ENCODE measurements at regions not wholly inside any gene's neighbourhood (a gene's known extent, or its start where the extent isn't known, plus 50 kb on each side); places are given as distances from the start of the nearest gene placed in this dataset.
"Not testable (repeated sequence)": the region's sequence is repeated elsewhere in the genome, so short reads cannot be mapped to it uniquely, and the experiment has no call there.

DNA sequence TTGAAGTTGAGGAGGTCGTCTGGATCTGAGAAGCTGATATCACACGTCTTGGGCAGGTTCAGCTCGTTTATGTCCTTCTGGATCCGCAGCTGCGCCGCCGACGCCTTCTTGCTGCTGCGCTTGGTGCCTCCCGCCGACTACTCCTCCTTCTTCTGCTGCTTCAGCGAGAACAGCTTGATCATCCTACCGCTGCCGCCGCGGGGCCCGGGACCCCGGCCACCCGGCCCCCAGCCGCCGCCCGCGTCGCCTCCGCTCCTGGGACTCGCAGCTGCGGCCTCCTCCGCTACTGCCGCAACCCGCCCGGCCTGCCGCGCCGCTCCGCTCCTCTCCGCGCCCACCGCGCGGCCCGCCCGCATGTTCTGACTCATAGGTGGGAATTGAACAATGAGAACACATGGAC is 1710.6 kb downstream of the TP53TG3F start:
- not testable (repeated sequence) for DNase-seq (ENCODE audit: low read depth in 2 of 3, low spot score in 1 of 3)

DNA sequence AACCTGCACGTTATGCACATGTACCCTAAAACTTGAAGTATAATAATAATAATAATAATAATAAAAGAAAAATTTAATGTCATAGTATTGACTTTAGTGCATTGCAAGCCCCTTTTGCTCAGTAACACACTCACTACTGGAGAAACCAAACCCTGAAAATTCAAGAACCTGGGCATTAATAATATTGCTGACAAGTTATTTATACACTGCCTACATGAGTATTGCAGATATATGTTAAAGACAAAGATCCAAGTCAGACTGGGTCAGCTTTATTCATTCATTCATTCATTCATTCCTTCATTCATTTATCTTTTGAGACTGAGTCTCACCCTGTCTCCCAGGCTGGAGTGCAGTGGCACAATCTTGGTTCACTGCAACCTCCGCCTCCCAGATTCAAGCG is 1711.2 kb downstream of the TP53TG3F start:
- no peak for DNase-seq (ENCODE audit: low read depth in 2 of 3, low spot score in 1 of 3)

DNA sequence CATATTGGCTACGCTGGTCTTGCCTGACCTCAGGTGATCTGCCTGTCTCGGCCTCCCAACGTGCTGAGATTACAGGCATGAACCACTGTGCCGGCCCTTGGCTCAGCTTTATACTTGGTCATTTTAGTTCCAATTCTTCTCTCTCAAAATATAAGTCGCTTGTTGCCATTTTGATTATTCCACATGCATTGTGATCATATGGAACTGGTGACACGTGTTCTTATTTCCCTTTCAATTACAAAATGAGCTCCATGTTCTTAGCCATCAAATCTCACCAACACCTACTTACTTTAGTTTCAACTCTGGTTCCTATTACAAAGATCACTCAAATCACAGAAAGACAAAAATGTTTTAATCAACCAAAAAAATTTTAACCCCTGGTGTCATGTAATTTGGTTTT is 1711.7 kb downstream of the TP53TG3F start:
- no peak for DNase-seq (ENCODE audit: low read depth in 2 of 3, low spot score in 1 of 3)

DNA sequence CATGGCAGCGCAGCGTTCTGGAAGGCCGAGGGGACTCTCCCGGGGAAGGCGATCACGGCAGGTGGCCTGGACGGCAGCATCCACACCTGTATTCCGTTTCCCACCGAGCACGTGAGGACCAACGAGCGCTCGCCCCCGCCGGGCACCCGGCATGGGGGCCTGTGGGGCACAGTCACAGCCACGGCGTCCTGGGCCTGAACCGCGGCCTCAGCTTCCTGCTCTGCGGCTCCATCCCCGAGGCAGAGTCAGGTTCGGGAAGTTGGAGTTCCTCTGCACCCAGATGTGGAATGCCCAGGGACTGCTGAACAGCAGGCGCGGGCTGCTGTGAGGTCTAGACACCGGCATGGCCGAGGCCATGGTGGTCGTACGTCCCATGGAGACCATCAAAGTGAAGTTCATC is 1713.9 kb downstream of the TP53TG3F start:
- no peak for DNase-seq (ENCODE audit: low read depth in 2 of 3, low spot score in 1 of 3)

DNA sequence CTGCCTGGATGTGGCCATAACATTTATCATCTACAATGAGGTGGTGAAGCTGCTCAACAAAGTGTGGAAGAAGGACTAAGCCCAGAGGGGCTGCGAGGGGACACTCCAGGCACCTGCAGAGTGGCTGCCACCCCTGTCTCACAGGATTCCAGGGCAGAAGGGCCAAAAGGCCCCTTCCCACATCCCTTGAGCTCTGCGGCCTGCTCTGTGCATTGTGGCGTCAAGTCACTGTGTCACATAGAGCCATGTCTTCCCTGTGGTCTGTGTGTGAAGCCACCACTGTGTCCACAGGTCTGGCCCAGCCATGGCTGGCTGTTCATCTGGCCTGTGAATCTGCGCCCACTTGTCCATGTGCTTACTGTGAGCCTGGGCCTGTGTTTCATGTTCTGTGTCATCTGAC is 1714.6 kb downstream of the TP53TG3F start:
- no peak for DNase-seq (ENCODE audit: low read depth in 2 of 3, low spot score in 1 of 3)

DNA sequence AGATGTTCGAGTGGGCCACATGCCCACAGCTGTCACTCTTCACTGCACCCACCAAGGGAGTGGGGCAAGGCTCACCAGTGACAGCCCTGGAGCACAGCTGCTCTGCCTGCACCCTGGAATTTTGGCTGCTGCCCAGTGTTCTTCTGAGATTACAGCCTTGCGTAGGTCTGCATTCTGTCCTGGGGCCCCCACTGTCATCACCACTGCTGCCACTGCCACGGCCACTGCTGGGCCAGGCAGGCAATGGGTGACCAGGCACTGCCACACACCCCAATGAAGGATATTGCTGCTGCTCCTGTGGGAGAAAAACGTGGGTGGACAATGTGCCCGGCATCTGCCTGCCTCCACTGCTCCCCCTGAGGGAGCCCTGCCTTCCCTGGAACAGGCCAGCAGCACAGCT is 1717.0 kb downstream of the TP53TG3F start:
- no peak for DNase-seq (ENCODE audit: low read depth in 2 of 3, low spot score in 1 of 3)

DNA sequence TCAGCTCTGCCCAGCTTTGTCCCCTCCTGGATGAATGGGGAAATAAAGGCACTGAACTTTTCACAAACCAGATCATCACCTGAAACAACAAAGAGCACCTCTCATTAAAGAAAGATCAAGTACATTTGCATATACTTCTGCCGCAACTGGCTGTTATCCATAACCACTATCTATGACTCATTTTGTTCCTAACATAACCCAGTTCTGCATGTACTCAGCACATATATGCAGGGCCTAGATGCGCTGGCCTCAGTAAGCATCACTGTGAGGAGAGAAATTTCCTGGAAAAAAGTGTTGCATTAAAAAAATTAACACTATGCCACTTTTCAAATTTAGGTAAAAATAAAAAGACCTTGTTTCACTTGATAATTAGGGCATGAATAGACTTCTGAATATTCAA is 1718.4 kb downstream of the TP53TG3F start:
- no peak for DNase-seq (ENCODE audit: low read depth in 2 of 3, low spot score in 1 of 3)

DNA sequence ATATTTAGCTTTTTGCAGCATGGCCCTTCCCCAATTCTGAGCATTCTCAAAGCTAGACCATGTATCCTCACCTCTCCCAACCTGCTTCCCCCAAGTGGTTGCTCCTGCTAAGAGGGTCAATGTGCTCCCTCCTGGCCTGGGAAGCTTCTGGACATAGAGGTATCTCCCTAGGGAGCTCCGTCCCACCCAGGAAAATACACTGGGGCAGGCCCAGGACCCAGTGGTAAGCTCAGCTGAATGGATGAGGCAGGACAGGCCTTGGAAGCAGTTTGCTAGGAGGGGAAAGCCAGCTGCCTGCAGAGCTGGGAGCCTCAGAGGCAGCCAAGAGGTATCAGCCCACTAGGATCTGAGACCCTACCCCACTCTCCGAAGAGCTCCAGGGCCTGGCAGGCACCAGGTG is 1721.6 kb downstream of the TP53TG3F start:
- DNase-seq (ENCODE audit: low read depth in 2 of 3, low spot score in 1 of 3) = no peak

DNA sequence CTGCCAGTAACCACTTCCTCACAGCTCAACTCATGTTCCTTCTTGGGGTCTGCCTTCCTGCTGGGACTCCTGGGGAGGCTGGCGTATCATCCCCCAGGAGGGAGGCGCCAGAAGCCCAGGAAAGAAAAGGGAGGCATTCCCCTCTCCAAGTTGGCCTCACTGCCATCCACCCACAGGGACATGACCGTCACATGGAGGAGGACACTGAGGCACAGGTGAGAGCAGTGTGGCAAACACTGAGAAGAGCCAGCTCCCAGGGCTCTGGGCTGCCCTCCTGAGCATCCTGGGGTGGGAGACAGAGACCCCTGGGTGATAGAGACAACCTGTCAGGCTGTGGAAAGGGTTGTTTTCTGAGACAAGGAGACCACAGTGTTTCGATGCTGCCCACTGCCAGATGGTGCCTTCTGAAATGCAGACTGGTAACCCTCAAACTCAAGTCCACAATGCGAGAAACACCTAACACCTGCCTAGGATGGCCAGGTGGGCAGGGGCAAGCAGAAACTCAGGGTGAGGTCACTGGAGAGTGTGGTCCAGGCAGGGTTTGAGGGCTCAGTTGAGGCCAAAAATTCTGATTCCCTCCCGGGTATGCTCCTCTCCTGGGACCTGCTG is 1722.1 kb downstream of the TP53TG3F start:
- no peak for DNase-seq (ENCODE audit: low read depth in 2 of 3, low spot score in 1 of 3)

DNA sequence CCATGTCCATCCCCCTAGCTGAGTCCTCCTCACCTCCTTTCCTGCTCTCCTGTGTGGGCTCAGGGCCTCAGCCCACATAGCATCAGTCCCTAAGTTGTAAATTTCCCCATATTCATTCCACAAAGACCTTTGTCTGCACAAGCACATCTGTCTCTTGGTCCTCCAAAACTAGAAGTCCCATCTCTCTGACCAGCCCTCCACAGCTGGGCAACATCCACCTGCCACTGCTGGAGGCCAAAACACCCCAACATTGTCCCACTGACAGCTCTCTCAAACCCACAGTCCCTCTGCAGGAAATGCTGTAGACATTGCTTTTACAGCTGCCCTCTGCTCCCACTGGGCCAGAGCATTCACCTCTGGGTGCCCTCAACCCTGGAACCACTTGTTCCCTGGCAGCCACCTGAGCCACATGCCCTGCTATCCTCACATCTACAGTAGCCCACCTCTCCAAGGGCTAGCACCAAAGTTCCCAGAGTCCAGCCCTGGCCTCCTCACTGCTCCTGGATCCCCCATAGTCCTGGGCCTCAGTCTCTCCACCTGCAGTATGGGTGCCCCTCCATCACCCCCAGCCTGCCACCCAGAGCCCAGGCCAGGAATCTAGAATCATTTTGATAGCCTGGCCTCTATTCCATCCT is 1722.7 kb downstream of the TP53TG3F start:
- DNase-seq (ENCODE audit: low read depth in 2 of 3, low spot score in 1 of 3) = no peak

DNA sequence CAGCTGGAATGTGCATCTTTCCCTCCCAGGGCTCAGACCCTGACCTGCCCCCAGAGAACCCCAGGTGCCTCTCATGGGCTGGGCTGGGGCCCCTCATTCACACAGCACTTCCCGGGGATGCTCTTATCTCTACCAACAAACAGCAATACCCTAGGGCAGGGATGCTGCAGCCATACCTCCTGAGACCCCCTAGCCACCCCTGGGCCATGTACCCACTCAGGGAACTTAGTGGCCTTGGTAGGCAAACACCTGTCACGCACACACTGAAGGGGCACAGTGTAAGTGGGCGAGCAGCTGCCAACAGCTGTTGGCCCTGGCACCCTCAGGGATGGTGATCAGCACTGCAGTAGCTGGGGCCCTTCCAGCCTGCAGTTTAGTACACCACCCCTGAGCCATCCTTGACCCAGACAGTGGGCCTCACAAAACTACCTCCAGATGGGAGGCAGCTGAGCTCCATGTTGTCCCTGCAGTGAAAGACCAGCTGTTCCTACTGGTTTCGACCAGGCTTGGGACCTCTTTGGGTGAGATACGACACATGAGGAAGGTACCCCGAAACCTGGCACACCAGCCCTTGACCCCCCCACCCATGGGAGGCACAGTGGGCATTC is 1723.6 kb downstream of the TP53TG3F start:
- no peak for DNase-seq (ENCODE audit: low read depth in 2 of 3, low spot score in 1 of 3)

DNA sequence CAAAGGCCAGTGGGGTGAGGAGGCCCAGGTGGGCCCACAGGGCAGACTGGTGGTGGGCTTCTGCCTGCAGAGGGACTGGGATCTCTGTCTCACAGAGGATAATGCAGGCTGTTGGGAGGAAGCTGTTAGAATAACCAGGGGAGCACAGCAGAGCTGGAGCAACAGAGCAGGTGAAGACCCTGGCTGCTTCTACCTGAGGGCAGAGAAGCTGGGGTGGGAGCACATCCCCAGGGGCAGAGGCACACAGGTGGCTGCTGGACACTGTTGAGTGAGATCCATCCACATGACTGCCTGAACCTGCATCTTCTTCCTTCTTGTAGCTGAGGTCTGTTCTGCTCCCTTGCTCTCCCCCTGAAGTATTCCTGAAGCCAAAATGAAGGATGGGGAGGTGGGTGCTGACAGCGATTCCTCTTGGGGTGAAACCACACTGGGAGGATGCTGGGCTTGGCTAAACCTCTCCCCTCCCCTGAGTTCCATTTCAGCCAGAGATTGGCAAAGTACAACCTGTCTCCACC is 1725.0 kb downstream of the TP53TG3F start:
- DNase-seq (ENCODE audit: low read depth in 2 of 3, low spot score in 1 of 3) = no peak

DNA sequence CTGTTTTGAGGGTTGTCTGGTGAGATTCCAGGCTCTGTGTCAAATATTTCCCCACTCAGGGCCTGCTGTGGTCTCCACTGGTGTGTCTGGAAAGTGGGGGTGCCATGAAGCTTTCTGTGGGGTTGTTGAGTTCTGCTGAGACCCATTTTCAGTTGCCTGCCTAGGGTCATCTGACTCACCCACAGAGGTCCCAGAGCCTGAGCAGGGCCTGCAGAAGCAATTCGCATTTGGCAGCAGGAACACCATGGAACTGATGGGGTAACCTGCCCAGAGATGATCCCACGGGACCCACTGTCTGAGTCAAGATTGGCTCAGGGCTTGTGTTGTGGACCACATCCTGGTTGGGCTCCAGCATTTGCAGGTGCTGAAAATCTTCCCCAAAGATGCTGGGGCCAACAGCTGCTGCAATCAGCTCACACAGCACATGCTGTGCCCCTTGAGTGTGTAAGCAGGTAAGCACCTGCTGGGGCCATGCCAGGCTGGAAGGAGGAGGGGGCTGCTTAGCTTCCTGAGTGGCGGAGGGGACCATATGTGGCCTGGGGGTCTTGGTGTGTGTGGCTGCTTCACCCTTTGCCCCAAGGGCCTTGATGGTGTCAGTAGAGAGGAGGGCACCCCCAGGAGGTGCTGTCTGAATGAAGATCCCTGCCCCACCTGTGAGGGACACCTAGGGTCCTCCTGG is 1726.1 kb downstream of the TP53TG3F start:
- DNase-seq (ENCODE audit: low read depth in 2 of 3, low spot score in 1 of 3) = no peak

DNA sequence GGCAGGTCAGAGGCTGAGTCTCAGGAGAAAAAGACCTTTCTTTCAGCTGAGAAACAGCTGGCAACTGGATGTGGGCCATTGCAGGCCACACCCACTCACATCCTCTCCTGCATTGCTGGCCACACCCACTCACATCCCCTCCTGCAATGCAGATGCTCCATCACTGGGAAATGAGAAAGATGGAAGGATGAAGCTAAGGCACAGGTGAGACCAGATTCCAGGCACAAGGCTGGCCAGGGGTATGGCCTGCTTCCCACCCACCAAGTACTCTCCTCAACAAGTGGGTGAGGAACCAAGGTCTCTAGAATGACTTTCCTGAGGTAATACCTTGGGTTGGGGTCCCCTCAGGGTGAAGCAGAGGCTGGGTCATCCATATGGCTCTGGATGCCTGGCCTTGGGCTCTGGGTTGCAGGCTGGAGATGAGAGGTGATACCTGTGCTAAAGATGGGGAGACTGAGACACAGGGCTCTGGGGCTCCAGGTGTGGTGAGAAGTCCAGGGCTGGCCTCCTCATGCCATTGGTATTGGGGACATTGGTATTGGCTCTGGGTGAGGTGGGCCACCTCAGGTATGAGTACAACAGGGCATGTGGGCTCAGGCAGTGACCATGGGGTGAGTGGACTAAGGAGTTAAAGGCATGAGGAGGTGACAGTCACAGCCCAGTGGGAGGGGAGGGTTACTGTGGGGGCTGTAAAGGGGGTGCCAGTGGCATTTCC is 1726.8 kb downstream of the TP53TG3F start:
- DNase-seq (ENCODE audit: low read depth in 2 of 3, low spot score in 1 of 3) = no peak

DNA sequence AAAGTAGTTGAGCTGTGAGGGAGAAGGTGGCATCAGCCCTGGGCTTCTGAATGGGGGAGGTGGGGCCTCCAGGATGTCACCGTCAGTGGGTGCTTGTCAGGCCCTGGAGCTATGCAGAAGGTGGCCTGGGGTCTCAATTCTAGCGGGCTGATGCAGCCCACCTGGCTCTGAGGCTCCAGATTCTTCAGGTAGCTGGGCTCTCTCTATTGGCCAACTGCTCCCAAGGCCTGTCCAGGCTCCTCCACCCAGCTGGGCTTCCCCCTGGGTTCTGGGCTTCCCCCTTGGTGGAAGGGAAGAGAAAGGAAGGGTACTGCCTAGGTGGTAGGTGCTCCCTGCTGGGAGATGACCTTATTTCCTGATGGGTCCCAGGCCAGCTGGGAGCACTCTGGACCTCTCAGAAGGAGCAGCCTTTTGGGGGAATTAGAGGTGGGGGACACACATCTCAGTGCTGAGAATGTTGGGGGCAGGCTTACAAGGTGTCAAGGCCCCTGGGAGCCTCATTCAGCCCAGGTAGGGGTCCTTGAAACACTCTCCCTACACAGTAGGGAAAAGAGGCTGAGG is 1728.3 kb downstream of the TP53TG3F start:
- no peak for DNase-seq (ENCODE audit: low read depth in 2 of 3, low spot score in 1 of 3)

DNA sequence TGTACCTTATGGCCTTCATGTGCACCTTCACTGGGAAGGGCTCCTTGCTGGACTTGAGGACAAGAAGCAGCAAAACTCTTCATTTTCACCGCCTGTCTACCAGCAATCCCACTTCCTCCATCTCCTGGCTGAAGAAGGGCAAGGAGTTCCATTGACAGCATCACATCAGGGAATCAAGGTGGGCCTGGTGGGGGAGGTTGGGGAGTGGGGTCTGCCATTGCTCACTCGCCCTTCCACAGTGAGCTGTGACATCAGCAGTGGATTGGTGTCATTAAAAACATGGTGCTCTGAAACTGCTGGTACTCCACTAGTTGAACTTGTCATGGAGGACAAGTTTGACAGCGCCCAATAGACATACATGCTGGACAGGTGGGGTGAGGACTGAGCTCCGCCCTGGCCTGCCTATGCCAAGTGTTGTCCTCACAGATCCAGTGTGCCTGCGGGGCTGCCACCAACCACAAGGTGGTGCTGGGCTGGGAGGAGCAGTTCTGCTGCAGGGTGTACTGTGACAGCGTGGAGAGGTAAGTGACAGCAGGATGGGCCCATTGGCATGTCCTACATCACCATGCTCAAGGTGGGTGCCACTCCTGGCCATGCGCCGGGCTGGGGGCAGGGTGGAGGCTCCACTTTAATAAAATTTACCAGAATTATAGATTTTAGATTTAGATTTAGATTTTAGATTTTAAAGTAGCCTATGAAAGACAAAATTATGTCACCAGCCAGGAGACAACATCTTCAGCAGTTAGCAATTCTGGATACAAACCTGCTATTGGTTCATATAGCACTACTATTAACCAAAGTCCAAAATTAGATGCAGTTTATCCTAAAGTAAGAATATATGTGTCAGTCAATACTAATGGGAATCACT is 1729.1 kb downstream of the TP53TG3F start:
- no peak for DNase-seq (ENCODE audit: low read depth in 2 of 3, low spot score in 1 of 3)

DNA sequence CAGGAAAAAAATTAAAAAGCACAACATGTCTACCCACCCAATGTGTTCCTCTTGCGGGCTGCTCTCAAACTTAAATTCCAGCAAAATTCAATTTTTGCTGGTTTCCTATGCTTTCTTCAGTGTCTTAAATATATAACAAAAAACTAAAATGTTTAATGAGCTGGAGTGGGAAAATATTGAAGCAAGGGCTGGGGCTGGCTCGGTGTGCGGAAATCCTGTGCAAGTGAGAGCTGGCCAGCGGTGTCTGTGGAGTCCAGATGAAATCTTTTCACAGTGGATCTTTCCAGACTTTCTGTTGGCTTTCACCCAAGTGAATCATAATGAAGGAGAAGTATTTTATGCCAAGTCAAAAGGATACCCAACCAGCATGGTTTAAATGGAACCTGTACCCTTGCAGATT is 1733.6 kb downstream of the TP53TG3F start:
- no peak for DNase-seq (ENCODE audit: low read depth in 2 of 3, low spot score in 1 of 3)

DNA sequence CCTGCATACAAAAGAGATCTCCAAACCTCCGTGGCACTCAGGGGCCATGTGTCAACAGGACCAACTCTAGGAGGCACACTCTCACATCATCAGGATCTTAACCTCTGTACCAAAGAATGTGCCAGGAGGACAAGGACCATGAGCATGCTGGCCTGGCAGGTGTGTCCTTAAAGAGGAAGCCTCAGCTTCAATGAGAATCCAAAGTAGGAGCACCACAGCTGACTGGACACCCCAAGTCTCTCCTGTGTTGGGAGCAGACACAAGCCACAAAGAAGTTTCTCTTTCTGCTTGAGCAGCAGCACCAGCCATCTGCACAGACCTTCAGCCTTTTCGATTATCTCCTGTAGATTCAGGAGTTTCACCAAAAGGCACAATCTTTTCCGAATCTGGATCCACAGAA is 1734.5 kb downstream of the TP53TG3F start:
- no peak for DNase-seq (ENCODE audit: low read depth in 2 of 3, low spot score in 1 of 3)

DNA sequence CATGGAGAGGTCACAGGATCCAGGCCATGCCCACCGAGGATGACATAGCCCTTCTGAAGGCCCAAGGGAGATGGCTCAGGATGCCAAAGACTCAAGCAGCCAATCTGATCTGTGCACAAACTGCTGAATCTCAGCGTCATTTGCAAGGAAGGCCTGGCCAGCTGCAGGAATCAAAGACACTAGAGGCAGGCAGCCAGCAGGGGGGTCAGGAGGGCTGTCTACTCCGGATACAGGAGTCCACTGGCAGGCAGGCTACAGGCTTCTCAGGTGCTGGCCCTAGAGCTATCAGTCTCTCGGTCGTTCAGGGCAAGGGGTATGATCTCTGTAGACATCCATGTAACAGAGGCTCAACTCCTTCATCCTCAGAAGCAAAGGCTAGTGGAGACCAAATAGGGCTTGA is 1735.3 kb downstream of the TP53TG3F start:
- DNase-seq (ENCODE audit: low read depth in 2 of 3, low spot score in 1 of 3) = no peak

DNA sequence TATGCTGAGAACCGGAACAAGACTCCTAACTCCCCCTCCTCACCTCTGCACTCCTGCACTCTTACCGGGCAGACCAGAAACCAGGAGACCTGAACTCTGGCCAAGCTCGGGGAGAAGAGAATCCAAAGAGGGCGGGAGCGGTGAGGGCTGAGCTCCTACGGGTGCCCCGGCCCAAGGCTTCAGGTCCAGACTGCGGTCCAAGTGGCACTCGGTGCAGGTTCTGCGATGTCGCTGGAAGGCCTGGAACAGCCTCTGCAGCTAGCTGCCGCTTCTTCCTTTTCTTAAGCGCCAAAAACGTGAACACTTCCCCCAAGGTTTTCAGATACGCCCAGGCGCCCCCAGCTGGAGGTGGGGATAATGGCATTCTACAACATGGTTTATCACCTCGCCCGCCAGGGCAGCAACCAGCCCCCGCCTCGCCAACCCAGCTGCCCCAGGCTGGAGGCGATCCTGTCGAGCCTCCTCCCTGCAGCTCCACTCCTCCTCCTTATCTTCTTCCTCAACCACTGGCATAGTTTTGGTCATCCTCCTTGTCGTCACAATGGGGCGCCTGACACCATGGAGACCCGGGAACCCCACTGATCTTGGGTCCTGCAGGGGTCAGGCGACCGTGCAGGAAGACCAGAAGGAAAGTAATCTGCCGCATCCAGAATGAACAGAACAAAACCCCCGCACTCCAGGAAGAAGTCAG is 1735.9 kb downstream of the TP53TG3F start:
- no peak for DNase-seq (ENCODE audit: low read depth in 2 of 3, low spot score in 1 of 3)

Measured in stimulated activated CD4-positive, alpha-beta T cell treated with anti-CD3 and anti-CD28 coated beads, Interleukin-12 subunit alpha, Interleukin-12 subunit beta, amount 100 ng/mL, for 48 hours (primary cell).